ENCODE measurements at regions not wholly inside any gene's neighbourhood (a gene's known extent, or its start where the extent isn't known, plus 50 kb on each side); places are given as distances from the start of the nearest gene placed in this dataset.

GRCh38 chr6:48671505-48671904 lies 560.5 kb upstream of the PTCHD4 start:
- Histone ChIP-seq H3K18ac (ENCODE audit: low read depth in 1 of 2, low read length in 2 of 2) (no peak overlapping the region), H2BK12ac (ENCODE audit: low read length in 2 of 2) (no peak overlapping the region), H3K9ac (ENCODE audit: low read length) (no peak overlapping the region), H2BK120ac (ENCODE audit: low read depth, low read length) (no peak overlapping the region), H3K27ac (ENCODE audit: low read length, poor library complexity, severe bottlenecking) (no peak overlapping the region), H3K4me2 (ENCODE audit: low read length, poor library complexity, severe bottlenecking) (no peak overlapping the region), H3K36me3 (ENCODE audit: control insufficient read depth in 1 of 2, insufficient read depth in 2 of 2, low read depth in 1 of 2, low read length in 2 of 2) (no peaks in the 10 kb centered on the region), H3K14ac (ENCODE audit: low read length in 2 of 2) (no peak overlapping the region), H4K91ac (ENCODE audit: low read length) (no peak overlapping the region), H3K79me1 (replicated peaks; ENCODE audit: low read length, poor library complexity, severe bottlenecking) (no peaks in the 10 kb centered on the region), H2AK5ac (ENCODE audit: low read length, severe bottlenecking) (no peak overlapping the region), H3K4ac (ENCODE audit: low read depth in 1 of 2, low read length in 2 of 2) (no peak overlapping the region), H3K4me3 (ENCODE audit: insufficient read depth in 1 of 2, low read depth in 1 of 2, low read length in 2 of 2) (no peak overlapping the region), H2AFZ (ENCODE audit: low read depth, low read length) (no peak overlapping the region), H2BK15ac (ENCODE audit: low read depth, poor library complexity, severe bottlenecking) (no peak overlapping the region), H3K4me1 (ENCODE audit: control insufficient read depth, insufficient read depth, low read depth, low read length) (no peaks in the 10 kb centered on the region), H4K8ac (ENCODE audit: low read length) (no peak overlapping the region), H3K23ac (ENCODE audit: low read length in 2 of 2) (no peak overlapping the region), H3K27me3 (ENCODE audit: control insufficient read depth in 1 of 2, insufficient read depth in 1 of 2, low read length in 2 of 2) (no peaks in the 10 kb centered on the region), H3K9me3 (ENCODE audit: control insufficient read depth, low read length) (no peaks in the 10 kb centered on the region), H2BK5ac (ENCODE audit: low read depth, low read length, poor library complexity, severe bottlenecking) (no peak overlapping the region)
- no peak for DNase-seq
- WGBS, result no CpG with 5 or more reads among the region's 1 CpG

- no peak for DNase-seq
- Histone ChIP-seq H3K4me2 (ENCODE audit: low read length, poor library complexity, severe bottlenecking) (no peak overlapping the region), H3K23ac (ENCODE audit: low read length in 2 of 2) (no peak overlapping the region), H2BK120ac (ENCODE audit: low read depth, low read length) (no peak overlapping the region), H2BK12ac (ENCODE audit: low read length in 2 of 2) (no peak overlapping the region), H3K79me1 (replicated peaks; ENCODE audit: low read length, poor library complexity, severe bottlenecking) (no peaks in the 10 kb centered on the region), H3K4ac (ENCODE audit: low read depth in 1 of 2, low read length in 2 of 2) (no peak overlapping the region), H3K27ac (ENCODE audit: low read length, poor library complexity, severe bottlenecking) (no peak overlapping the region), H3K9ac (ENCODE audit: low read length) (no peak overlapping the region), H2AK5ac (ENCODE audit: low read length, severe bottlenecking) (no peak overlapping the region), H3K18ac (ENCODE audit: low read depth in 1 of 2, low read length in 2 of 2) (no peak overlapping the region), H4K91ac (ENCODE audit: low read length) (no peak overlapping the region), H3K4me1 (ENCODE audit: control insufficient read depth, insufficient read depth, low read depth, low read length) (no peaks in the 10 kb centered on the region), H4K8ac (ENCODE audit: low read length) (no peak overlapping the region), H2AFZ (ENCODE audit: low read depth, low read length) (no peak overlapping the region), H3K9me3 (ENCODE audit: control insufficient read depth, low read length) (no peaks in the 10 kb centered on the region), H2BK15ac (ENCODE audit: low read depth, poor library complexity, severe bottlenecking) (no peak overlapping the region), H3K14ac (ENCODE audit: low read length in 2 of 2) (no peak overlapping the region), H2BK5ac (ENCODE audit: low read depth, low read length, poor library complexity, severe bottlenecking) (no peak overlapping the region), H3K27me3 (ENCODE audit: control insufficient read depth in 1 of 2, insufficient read depth in 1 of 2, low read length in 2 of 2) (no peaks in the 10 kb centered on the region), H3K36me3 (ENCODE audit: control insufficient read depth in 1 of 2, insufficient read depth in 2 of 2, low read depth in 1 of 2, low read length in 2 of 2) (no peaks in the 10 kb centered on the region), H3K4me3 (ENCODE audit: insufficient read depth in 1 of 2, low read depth in 1 of 2, low read length in 2 of 2) (no peak overlapping the region)
- WGBS, result 100% methylated on average over 1 of the region's 2 CpGs
Observed at GRCh38 chr6:48670546-48670945, 559.5 kb upstream of the PTCHD4 start.

- Histone ChIP-seq H2BK15ac (ENCODE audit: low read depth, poor library complexity, severe bottlenecking) (no peak overlapping the region), H3K79me1 (replicated peaks; ENCODE audit: low read length, poor library complexity, severe bottlenecking) (no peaks in the 10 kb centered on the region), H3K4me1 (ENCODE audit: control insufficient read depth, insufficient read depth, low read depth, low read length) (no peaks in the 10 kb centered on the region), H3K4me2 (ENCODE audit: low read length, poor library complexity, severe bottlenecking) (no peak overlapping the region), H3K27ac (ENCODE audit: low read length, poor library complexity, severe bottlenecking) (no peak overlapping the region), H2BK12ac (ENCODE audit: low read length in 2 of 2) (no peak overlapping the region), H4K91ac (ENCODE audit: low read length) (no peak overlapping the region), H3K23ac (ENCODE audit: low read length in 2 of 2) (no peak overlapping the region), H2AK5ac (ENCODE audit: low read length, severe bottlenecking) (no peak overlapping the region), H3K36me3 (ENCODE audit: control insufficient read depth in 1 of 2, insufficient read depth in 2 of 2, low read depth in 1 of 2, low read length in 2 of 2) (no peaks in the 10 kb centered on the region), H3K14ac (ENCODE audit: low read length in 2 of 2) (no peak overlapping the region), H3K18ac (ENCODE audit: low read depth in 1 of 2, low read length in 2 of 2) (no peak overlapping the region), H3K27me3 (ENCODE audit: control insufficient read depth in 1 of 2, insufficient read depth in 1 of 2, low read length in 2 of 2) (no peaks in the 10 kb centered on the region), H3K4ac (ENCODE audit: low read depth in 1 of 2, low read length in 2 of 2) (no peak overlapping the region), H2BK5ac (ENCODE audit: low read depth, low read length, poor library complexity, severe bottlenecking) (no peak overlapping the region), H2AFZ (ENCODE audit: low read depth, low read length) (no peak overlapping the region), H2BK120ac (ENCODE audit: low read depth, low read length) (no peak overlapping the region), H4K8ac (ENCODE audit: low read length) (no peak overlapping the region), H3K9ac (ENCODE audit: low read length) (no peak overlapping the region), H3K9me3 (ENCODE audit: control insufficient read depth, low read length) (no peaks in the 10 kb centered on the region), H3K4me3 (ENCODE audit: insufficient read depth in 1 of 2, low read depth in 1 of 2, low read length in 2 of 2) (no peak overlapping the region)
- WGBS, result 84% methylated on average over 2 of the region's 2 CpGs
- DNase-seq, result no peak
Observed at GRCh38 chr6:48667797-48668196, 556.8 kb upstream of the PTCHD4 start.

- H3K4ac ChIP-seq (ENCODE audit: low read depth in 1 of 2, low read length in 2 of 2), result no peak overlapping the region
- H3K4me2 ChIP-seq (ENCODE audit: low read length, poor library complexity, severe bottlenecking), result no peak overlapping the region
- no peak overlapping the region for H2BK12ac ChIP-seq (ENCODE audit: low read length in 2 of 2)
- H2AK5ac ChIP-seq (ENCODE audit: low read length, severe bottlenecking), result no peak overlapping the region
- no peak overlapping the region for H3K23ac ChIP-seq (ENCODE audit: low read length in 2 of 2)
- no peak overlapping the region for H3K18ac ChIP-seq (ENCODE audit: low read depth in 1 of 2, low read length in 2 of 2)
- no peak overlapping the region for H4K8ac ChIP-seq (ENCODE audit: low read length)
- no peak overlapping the region for H3K14ac ChIP-seq (ENCODE audit: low read length in 2 of 2)
- H3K4me3 ChIP-seq (ENCODE audit: insufficient read depth in 1 of 2, low read depth in 1 of 2, low read length in 2 of 2), result no peak overlapping the region
- no peak overlapping the region for H2BK120ac ChIP-seq (ENCODE audit: low read depth, low read length)
- no peaks in the 10 kb centered on the region for H3K9me3 ChIP-seq (ENCODE audit: control insufficient read depth, low read length)
- H3K79me1 ChIP-seq (replicated peaks; ENCODE audit: low read length, poor library complexity, severe bottlenecking), result no peaks in the 10 kb centered on the region
- no peak for DNase-seq
- no peak overlapping the region for H3K27ac ChIP-seq (ENCODE audit: low read length, poor library complexity, severe bottlenecking)
- no peak overlapping the region for H2BK5ac ChIP-seq (ENCODE audit: low read depth, low read length, poor library complexity, severe bottlenecking)
- H2BK15ac ChIP-seq (ENCODE audit: low read depth, poor library complexity, severe bottlenecking), result no peak overlapping the region
- 85% methylated on average over 3 of the region's 3 CpGs for whole genome bisulfite sequencing
- H3K9ac ChIP-seq (ENCODE audit: low read length), result no peak overlapping the region
- no peak overlapping the region for H4K91ac ChIP-seq (ENCODE audit: low read length)
- H3K4me1 ChIP-seq (ENCODE audit: control insufficient read depth, insufficient read depth, low read depth, low read length), result no peaks in the 10 kb centered on the region
- H3K36me3 ChIP-seq (ENCODE audit: control insufficient read depth in 1 of 2, insufficient read depth in 2 of 2, low read depth in 1 of 2, low read length in 2 of 2), result no peaks in the 10 kb centered on the region
- H3K27me3 ChIP-seq (ENCODE audit: control insufficient read depth in 1 of 2, insufficient read depth in 1 of 2, low read length in 2 of 2), result no peaks in the 10 kb centered on the region
- no peak overlapping the region for H2AFZ ChIP-seq (ENCODE audit: low read depth, low read length)
Observed at GRCh38 chr6:48664826-48665225, 553.8 kb upstream of the PTCHD4 start.
